ENCODE measurements at regions not wholly inside any gene's neighbourhood (a gene's known extent, or its start where the extent isn't known, plus 50 kb on each side); places are given as distances from the start of the nearest gene placed in this dataset.

DNA sequence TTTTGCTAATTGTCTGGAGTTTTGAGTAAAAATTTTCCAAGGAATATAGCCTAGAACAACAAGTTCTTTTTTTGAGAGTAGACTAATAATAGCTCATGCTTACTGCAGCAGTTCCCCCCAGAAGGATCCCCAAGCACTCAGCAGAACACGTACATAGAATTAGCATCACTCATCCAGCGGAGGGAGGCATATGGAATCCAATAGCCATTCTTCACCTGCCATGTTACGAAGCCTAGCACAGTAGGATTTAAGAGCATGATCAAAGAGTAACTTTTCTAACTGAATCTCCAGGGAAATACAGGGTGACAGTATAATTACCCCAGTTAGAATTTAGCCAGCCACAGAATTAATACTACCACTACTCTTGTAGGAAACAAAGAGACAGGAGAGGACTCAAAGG lies 511.7 kb upstream of the NOX3 start:
- no peak for DNase-seq

DNA sequence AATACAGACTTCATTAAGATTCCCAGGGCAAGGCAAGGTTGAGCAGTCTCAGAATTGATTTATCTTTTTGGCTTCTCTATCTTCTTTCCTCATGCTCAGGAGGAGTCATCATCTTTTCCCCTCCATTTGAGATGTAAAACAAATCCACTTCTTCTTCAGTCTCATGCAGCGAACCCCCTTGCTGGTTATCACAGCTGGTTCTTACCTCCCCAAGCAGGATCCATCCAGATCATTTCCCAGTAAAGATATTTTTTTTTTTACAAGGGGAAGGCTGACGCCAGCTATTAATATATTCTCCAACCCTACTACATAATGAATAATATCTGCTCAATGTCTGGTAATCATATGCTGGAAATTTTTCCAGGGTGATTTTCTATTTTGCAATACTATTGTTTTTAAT lies 508.9 kb upstream of the NOX3 start:
- no peak for DNase-seq

DNA sequence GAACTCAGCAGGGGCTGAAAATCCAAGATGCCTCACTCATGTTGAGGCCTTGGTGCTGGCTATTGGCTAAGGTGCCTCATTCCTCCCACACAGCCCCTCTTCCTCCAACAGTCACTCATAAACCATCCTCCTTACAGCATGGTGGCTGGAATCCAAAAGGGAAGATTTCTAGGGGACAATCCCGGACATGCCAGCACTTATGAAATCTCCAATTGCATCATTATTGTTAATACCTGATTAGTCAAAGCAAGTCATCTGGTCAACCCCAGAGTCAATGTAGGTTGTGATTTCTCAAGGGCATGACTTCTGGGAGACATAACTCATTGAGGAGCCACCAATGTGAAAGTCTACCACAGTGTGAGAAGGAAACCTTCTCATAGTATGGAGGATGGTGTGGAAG lies 506.6 kb upstream of the NOX3 start:
- DNase-seq = no peak

DNA sequence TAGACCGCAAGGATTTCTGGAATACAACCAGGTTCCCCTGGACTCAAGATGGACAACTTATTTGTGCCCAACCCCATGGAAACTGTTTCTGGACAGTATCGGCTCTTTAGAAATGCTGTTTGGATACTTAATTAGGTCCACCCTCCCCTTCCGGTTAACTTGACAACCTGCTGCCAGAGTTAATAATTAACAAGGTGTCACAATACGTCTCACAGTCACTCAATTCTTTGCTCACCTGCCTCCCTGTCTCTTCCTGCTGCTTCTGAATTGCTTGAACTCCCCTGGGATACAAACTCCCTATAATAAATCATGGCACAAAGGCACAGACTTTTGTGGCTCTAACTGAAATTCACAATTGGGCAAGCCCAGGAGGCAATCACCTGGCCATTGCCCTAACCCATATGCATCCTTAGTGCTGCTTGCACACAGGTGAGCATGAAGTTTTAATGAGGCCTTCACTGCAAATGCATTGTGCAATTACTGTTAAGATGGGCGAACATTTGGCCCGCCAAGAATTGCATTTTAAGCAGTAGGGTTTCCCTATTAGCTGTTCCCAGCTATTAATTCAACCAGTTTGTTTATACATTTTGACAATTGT lies 504.4 kb upstream of the NOX3 start:
- DNase-seq = no peak

DNA sequence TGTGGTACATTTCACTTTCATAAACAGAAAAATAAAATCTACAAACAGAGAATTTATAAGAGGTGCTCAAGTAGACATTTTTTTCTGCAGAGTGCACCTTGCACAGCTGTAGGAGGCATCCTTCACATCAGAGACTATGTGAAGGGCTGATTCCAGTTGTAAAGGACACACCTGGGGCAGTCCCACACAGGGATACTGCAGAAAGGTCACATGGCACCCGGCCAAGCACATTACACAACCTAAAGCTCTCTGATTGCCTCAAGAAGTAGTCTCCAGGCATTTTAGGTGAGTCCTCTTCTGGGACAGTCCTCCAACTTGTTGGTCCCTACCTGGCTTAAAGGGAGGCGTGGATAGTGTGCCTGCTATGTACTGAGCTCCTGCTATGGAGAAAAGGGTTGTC lies 502.9 kb upstream of the NOX3 start:
- no peak for DNase-seq

DNA sequence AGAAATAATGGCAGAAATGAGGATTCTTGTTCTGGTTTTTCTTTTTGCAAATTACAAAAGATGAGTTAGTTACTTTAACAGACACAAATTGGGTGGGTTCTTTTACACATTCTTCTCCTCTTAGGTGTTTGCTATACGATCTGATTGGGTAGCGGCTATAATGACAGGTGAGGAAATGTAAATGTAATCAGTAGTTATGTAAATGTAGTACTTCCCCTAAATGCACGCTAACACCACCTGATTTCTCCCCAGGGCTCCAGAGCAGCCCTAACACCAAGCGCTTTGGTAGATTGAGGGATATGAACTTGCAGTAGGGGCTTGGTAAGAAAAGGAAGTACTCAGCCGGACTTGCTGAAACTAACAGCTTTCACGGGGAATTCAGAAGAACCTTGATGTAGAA lies 499.4 kb upstream of the NOX3 start:
- no peak for DNase-seq

DNA sequence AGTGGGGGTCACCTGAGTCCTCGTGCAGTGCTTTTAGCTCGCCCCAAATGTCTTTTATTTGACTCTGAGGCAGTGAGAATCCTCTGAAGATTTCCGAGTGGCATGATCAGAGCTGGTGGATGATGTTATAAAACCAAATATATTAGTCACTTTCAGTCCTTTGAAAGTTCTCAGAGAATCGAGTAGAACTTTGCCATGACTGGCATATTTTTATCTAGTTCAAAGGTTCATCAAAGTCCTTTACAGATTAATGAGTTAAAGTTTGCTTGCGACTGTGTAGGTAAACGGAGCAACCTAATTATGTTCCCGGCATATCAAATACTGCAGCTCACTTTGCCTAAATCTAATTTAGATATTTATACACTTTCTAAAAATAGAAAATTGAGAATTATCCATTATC lies 498.5 kb upstream of the NOX3 start:
- DNase-seq = no peak

DNA sequence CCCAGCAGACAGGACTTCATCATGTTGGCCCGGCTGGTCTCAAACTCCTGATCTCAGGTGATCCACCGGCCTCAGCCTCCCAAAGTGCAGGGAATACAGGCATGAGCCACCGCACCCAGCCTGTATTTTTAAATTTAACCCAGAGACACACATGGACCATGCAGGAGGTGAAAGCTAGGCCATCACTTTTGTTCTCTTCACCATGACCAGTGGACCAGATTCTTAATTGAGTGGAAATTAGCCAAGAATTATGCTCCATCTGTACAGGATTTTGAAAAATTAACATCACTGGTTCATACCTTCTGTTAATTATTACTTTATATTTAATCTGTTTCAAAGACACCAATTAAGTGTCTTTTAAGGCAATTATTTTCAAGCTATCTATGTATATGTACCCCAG lies 493.6 kb upstream of the NOX3 start:
- no peak for DNase-seq

DNA sequence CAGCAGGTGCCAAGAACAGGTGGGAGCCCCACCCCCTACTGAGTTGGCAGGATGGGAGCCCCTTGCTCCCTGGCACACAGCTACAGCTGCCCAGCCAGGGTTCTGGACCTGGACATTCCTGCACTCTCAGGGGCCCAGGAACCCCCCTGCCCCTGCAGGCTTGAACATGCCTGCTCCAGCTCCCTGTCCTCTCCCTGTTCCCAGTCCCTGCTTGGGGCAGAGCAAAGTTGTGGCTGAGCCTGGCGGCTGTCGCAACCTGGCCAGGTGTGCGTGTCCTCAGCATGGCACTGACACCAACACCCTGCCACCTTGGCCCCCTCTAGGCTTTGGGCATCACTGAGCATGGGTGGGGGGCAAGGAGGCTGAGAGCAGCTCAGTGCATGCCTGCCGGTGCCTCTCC lies 491.2 kb upstream of the NOX3 start:
- DNase-seq = no peak

DNA sequence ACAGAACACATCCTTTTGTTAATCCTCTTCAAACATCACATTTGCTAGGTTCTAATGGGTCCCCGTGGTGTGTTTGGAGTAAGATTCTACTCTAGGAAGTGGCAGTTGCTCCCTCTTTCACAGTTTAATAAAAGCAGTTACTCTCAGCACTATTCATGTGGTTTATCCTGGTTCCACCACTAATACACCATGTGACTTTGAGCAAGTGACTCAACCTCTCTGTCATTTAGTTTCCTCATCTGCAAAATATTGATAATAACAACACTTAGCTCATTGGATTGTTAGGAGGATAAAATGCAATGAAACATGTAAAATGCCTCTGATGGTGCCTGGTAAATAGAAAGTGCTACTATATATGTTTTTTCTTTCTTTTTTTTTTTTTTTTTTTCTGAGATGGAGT lies 488.0 kb upstream of the NOX3 start:
- DNase-seq = no peak

DNA sequence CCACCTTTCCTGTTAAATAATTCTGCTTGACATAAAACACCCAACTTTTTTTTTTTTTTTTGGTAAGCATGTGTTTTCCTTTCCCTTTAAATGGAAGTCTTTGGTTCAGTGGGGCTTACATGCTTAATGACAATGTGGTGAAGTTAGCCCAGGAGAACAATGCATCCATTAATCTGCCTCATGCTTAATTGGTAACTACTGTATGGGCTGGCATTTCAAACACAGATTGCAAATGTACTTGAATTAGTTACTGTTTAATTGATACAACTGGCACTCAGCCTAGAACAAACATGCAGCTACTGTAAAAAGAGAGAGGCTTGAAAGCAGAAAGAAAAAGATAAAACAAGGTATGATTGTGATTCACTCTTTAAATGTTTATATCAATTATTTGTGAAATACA lies 483.6 kb upstream of the NOX3 start:
- DNase-seq = no peak

DNA sequence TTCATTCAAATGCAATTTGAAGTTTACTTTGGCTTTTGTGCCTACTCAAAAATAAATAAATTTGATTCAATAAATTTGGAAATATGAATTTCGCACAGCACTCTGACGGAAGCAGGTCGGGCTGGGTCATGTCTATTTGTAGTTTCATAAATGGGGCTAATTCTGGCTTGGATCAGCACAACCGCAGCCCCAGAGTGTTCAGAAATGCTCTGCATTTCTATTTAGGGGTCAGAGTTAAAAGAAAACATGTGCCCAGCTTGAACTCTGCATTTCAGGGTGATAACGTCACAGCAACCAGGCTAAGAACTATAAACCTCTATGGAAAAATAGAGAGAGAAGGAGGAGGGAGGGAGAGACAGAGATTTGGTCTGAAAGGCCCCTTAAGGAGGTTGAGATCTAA lies 480.9 kb upstream of the NOX3 start:
- no peak for DNase-seq

DNA sequence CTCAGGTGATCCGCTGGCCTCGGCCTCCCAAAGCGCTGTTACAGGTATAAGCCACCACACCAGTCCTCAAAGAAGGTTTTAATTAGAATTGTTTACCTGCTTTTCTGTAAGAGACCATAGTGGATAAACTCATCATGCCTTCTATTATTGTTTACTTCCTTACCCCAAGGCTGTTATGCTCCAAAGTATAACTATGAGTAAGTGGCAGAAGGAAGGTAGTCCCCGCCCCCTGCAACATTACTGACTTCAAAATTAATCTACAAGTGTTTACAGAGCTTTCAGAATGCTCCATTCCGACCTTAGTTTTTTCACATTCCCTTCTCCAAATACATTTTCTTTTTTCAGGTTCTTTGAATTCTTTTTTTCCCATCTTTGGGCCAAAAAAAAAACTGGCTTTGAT lies 480.5 kb upstream of the NOX3 start:
- no peak for DNase-seq

DNA sequence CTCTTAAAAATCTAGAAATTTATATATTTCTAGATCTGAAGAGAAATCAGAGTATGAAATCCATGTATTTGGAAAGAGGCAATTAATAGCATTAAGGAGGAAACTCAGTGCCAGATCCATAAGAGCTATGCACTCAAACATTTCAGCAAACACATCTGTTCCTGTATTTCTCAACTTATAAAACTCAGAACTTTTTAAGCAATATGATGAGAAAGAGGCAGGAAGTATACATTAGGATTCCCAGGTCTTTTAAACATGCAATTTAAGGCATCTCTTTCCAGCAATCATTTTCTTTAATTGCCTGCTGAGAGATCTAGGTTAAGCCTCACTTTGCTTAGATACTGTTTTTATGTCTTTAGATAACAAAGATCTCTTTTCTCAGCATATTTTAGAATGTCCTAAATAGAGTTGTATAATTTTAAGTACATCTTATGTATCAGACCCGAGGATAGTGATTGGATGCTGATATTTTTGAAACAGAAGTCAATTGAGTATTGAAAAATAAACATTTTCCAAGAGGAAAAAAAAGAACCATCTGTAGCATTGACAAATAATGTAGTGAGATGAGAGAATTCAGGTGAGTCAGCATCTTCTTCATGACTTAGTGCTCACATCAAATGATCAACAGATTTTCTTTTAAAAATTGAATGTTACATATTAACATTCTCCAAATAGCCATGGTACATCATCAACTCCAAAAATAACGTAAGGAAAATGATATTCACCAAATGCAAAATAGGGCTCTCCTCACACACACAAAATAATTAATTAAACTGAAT lies 461.4 kb upstream of the NOX3 start:
- DNase-seq = no peak

DNA sequence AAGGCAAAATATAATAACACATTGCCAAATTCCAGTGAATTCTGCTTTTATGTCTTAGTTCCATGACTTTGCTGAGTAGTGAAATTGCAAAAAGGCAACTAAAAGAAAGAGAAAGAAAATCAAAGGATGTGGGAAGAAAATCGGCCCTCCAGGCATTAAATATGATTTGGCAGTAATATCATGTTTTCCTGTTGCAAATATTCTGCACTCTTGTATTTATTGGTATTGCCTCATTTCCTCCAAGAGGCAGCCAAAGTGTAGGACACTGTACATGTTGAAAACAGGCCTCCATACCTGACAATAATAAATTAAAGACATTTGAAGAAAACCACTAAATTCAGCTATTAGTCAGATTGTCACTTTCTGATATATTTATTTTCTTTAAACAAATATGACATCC lies 460.0 kb upstream of the NOX3 start:
- DNase-seq = no peak

DNA sequence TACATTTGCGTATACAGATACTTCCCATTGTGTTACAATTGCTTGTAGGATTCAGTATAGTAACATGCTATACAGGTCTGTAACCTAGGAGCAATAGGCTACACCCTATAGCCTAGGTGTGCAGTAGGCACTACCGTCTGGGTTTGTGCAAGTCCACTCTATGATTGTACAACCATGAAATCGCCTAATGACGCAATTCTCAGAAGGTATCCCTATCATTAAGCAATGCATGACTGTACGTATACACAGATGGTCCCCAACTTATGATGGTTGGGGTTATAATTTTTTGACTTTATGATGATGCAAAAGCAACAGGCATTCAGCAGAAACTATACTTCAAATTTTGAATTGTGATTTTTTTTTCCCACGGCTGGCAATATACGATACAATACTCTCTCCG lies 458.2 kb upstream of the NOX3 start:
- no peak for DNase-seq

DNA sequence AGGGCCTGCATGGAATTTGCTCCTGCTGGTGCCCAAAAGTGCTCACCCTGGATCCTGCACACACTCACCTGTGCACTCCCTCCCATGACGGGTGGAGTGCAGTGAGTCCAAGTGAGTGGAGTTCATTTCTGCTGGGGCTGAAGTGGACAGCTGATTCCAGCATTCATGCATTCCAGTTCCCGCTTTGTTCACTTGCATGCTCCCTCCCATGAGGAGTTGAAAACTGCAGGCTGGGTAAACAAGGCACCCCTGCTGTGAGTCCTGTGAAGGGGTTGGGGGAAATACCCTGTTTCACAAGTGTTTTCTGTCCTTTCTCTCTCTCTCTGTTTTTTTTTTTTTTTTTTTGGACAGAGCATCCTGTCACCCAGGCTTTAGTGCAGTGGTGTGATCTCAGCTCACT lies 454.1 kb upstream of the NOX3 start:
- DNase-seq = no peak

DNA sequence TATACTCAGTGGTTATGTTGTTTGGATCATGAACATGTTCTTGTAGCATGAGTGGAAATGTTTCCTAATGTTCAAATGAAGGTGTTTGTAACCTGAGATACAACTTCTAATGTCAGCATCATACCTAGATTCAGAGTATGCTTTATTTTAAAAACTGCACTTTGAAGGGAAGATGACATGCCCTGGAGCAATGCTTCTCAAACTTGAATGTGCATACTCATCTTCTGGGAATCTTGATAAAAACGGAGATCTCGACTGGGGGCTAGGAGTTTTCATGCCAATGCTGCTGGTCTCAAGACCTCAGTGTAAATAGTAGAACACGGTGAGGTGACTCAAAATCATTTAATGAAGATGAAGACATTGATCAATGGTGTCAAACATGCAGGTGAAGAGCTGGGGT lies 440.0 kb upstream of the NOX3 start:
- DNase-seq = no peak

DNA sequence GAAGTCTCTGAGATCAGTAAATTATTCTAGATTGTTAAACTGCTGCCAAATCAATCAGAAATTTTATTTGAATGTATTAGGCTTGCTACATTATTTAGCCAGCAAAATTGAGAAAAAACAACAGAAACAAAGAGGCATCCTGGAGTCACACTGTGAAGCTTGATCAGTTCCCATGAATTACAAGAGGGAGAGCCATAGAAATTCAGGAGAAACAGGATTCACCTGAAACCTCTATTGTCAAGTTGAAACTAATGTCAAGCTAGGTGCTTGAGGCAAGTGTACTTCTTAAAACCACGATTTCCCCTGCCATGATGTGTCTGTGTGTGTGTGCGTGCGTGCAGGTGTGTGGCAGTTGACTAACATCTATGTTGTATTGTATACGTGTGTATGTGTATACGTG lies 439.1 kb upstream of the NOX3 start:
- no peak for DNase-seq

DNA sequence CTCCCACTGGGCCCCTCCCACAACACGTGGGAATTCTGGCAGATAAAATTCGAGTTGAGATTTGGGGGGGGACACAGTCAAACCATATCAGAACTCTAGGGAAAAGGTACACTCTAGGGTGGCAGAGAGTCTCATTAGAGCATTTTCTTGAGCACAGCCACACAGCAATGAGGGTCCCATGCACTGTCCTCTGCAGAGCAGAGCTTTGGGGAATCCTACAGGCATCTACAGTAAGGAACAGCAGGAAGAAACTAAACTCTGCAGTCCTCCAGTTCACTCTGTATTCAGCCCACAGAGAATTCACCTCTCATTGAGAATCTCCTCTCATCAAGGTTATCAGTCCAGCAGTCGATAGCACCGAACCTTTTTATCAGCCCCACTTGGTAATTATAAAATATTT lies 438.6 kb upstream of the NOX3 start:
- DNase-seq = no peak

DNA sequence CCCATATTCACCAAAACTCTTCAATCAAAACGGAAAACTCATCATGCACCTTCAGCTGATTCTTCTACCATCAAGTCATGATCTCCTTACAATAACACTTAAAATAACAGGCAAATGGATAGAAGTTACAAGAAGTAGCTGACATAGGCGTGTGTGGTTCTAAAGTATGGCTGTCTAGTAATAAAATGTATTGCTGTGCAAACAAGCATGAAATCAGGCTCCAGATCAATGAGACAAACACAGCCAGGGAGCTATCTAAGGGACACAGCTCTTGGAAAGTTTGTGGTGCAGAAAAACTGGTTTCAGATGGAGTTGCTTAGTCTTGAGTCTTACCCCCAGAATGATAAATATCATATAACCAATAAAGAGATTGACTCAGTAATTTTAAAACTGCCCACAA lies 434.8 kb upstream of the NOX3 start:
- no peak for DNase-seq

DNA sequence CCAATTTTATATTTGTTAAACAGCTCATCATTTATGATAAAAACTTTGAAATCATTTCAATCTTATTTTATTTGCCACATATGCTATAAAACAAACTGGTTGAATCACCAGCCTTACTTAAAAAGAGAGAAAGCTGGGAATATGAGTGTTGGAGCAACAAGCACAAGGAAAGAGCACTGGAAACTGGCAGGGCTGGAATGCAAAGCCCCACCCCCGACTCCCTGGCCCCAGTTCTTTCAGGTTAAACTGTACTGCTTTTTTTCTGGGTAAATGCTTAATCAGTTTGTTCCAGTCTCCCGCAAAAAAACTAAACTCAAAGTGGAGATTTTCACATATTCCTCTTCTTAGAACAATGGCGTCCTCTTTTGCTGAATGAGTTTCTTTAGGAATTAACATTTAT lies 433.8 kb upstream of the NOX3 start:
- no peak for DNase-seq

DNA sequence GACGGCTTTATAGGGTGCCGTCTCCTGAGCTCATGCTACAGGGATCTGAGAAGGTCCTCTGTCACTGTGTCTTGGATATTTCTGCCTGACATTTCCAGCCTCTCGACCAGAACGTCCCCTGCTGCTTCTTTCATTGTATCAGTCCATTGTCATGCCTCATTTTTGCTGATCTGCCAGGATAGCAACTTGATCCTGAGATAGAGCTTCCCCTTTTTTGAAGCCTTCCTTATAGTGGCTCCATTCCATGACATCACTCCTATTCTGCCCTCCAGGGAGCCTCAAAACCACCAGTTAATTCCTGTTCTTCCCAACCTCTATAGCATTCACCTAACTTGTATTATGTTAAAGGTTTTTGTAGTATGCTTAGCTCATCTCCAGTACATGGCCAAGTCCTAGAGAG lies 431.8 kb upstream of the NOX3 start:
- no peak for DNase-seq

DNA sequence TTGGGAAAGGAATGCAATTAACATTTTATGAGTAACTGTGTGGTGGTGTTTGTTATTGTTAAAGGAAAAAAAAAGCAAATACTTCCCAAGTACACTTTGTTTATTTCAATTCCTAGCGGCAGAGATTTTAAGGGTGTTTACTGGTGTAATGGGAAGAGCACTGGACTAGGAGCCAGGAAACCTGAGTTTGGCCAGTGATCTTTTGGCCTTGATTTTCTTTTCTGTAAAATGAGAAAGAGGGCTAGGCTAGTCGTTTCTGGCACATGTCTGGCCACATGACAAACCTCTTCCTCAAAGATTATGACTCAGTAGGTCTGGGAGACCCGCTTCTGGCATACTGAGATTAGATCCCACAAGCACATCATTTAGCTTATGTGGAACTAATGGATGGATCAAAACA lies 428.1 kb upstream of the NOX3 start:
- DNase-seq = no peak

DNA sequence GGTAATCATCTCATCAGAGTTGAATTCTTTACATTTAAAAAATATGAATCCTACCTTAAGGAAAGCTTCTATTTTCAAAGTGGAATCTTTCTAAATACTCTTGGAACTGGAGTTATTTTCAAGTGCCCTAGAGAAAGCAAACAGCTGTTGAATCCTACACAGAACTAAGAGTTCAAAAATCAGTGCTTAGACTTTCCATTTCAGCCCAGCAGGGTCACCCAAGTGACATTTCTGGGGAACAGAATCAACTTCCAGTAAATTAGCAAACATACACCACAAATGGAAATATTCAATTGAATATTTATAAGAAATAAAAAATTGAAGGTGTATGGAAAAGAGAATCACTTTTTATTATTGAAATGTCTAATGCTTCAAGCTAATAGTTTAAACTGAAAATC lies 427.7 kb upstream of the NOX3 start:
- no peak for DNase-seq
